Ovary (tissue), 7 donors: ENCODE measurements at regions not wholly inside any gene's neighbourhood (a gene's known extent, or its start where the extent isn't known, plus 50 kb on each side); places are given as distances from the start of the nearest gene placed in this dataset.

Experiments
- DNase-seq, 5 donors: peaks; one replicate each; pipeline ENCODE4 v3.0.0-alpha.2; 2019 to 2020
- H3K27ac ChIP-seq, 2 donors: fragments of 200-600 bp; one replicate each; pipeline versions ENCODE4 v1.5.1 to v1.8.0; 2019 to 2022
- H3K27me3 ChIP-seq: fragments of 200-600 bp; one replicate; pipeline ENCODE4 v1.8.0; 2022
- H3K36me3 ChIP-seq: fragments of 200-600 bp; sonication (generic); one replicate; pipeline ENCODE4 v1.5.1; 2019
- H3K4me1 ChIP-seq: one replicate; pipeline ENCODE4 v1.8.1; 2013; ENCODE audit warnings: mild to moderate bottlenecking, moderate library complexity; ENCODE audit not compliant: insufficient read depth
- H3K4me3 ChIP-seq: fragments of 200-600 bp; sonication (generic); one replicate; pipeline ENCODE4 v1.5.1; 2017
- H3K9me3 ChIP-seq, 2 donors: fragments of 200-600 bp in 1 of 2; sonication (generic) in 1 of 2; one replicate each; pipeline versions ENCODE4 v1.5.1 to v1.8.1; 2013 to 2019; ENCODE audit warnings: mild to moderate bottlenecking in 1 of 2, moderate library complexity in 1 of 2
- CTCF ChIP-seq, 3 donors: fragments of 450-650 bp in 2 of 3; fragments of 200-600 bp in 1 of 3; IDR thresholded peaks; one replicate each; pipeline versions ENCODE4 v1.5.1 to v1.8.0; 2016 to 2022; ENCODE audit warnings: antibody characterized with exemption in 3 of 3, mild to moderate bottlenecking in 1 of 3
- EP300 ChIP-seq: sonication (generic); formaldehyde crosslinking; IDR thresholded peaks from one replicate; pipeline ENCODE4 v1.6.1; 2017; ENCODE audit warnings: antibody characterized with exemption
- POLR2A ChIP-seq: fragments of 450-650 bp; IDR thresholded peaks from one replicate; pipeline ENCODE4 v1.6.1; 2017; ENCODE audit warnings: antibody characterized with exemption, mild to moderate bottlenecking, moderate library complexity
- WGBS, 3 donors: extraction: QIAGEN DNeasy Blood & Tissue Kit in 1 of 3; methylation state at CpG; one replicate each; pipeline versions ENCODE4 v1.1.5 to v1.1.7; 2013 to 2017; 5-methylcytosine and 5-hydroxymethylcytosine counted together
- intact Hi-C, 4 donors: fragments of 100-400 bp; cut with DNase I; formaldehyde crosslinking; loops; one replicate each; pipeline versions ENCODE4 v1.11.0 to v1.15.1; 2022 to 2023
- donor health status: DM: no; HTN: no; CAD: no; lungs with moderate emphysema.
- donor health status: DM: no; HTN: no; CAD: no.
- donor health status: Bipolar disorder and iron deficiency.
- donor health status: DM: no; HTN: no; CAD: no.
- donor health status: DM: yes; HTN: yes; CAD: no.

GRCh38 chr5:39779831-39780230 lies 355.1 kb upstream of the DAB2 start:
- Histone ChIP-seq H3K36me3 (no peaks in the 10 kb centered on the region), H3K27ac (no peak overlapping the region), H3K27me3 (no peaks in the 10 kb centered on the region), H3K9me3 (no peaks in the 10 kb centered on the region), H3K4me1 (no peaks in the 10 kb centered on the region), H3K4me3 (no peak overlapping the region)
- 83 to 92% (median 87%) methylated on average over 1 of the region's 1 CpG for WGBS, 3 donors
- no peak for TF ChIP-seq EP300
- no peak for TF ChIP-seq CTCF (IDR thresholded peaks at IDR 0.05)
- no peak for TF ChIP-seq POLR2A
- DNase-seq: no peak
- intact Hi-C loops: no loop called here

GRCh38 chr5:39775797-39776365 lies 351.1 kb upstream of the DAB2 start:
- H3K36me3 ChIP-seq: no peaks in the 10 kb centered on the region
- no peaks in the 10 kb centered on the region for H3K9me3 ChIP-seq
- WGBS, 3 donors: 82 to 89% (median 83%) methylated on average over 5 of the region's 5 CpGs
- no peaks in the 10 kb centered on the region for H3K27me3 ChIP-seq
- TF ChIP-seq CTCF (IDR thresholded peaks at IDR 0.05) (no peak), POLR2A (no peak), EP300 (no peak)
- DNase-seq: no peak
- intact Hi-C loops: no loop called here
- no peaks in the 10 kb centered on the region for H3K4me1 ChIP-seq
- no peak overlapping the region for H3K4me3 ChIP-seq
- no peak overlapping the region for H3K27ac ChIP-seq

DNA sequence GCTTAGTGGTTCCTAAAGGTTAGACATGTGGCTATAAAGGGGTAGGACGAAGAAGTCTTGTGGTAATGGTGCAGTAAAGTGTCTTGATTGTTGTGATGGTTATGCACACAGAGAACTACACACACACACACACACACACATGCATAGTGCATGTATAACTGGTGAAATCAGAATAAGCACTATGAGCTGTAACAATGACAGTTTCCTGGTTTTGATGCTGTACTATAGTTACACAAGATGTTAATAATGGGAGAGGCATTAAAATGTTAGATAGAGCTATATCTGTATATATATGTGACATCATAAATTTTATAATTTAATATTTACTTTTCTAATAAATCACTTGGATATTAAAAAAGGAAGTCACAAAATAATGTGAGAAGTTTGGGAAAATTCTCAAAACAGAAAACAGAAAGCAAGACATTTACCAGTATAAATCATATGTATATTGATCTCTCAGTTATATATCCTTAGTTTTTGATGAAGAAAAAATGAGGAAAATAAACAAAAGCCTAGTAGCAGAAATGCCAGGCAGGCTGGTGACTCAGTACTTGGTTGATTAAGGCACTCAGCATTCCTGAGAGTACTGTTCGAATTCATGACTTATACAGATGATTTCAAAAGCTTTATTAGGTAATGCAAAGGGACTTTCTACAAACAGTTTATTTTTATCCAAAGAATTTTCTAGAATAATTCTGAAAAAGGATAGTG lies 350.5 kb upstream of the DAB2 start:
- H3K4me1 ChIP-seq: no peaks in the 10 kb centered on the region
- H3K9me3 ChIP-seq: no peaks in the 10 kb centered on the region
- intact Hi-C loops: no loop called here
- no peaks in the 10 kb centered on the region for H3K27me3 ChIP-seq
- no peak overlapping the region for H3K4me3 ChIP-seq
- TF ChIP-seq POLR2A: no peak
- DNase-seq: no peak
- H3K27ac ChIP-seq: no peak overlapping the region
- H3K36me3 ChIP-seq: no peaks in the 10 kb centered on the region
- WGBS, 3 donors: 68 to 77% (median 70%) methylated on average over 2 of the region's 2 CpGs

GRCh38 chr5:39774605-39775004 lies 349.8 kb upstream of the DAB2 start:
- no peak for DNase-seq
- H3K27me3 ChIP-seq: no peaks in the 10 kb centered on the region
- no peak overlapping the region for H3K4me3 ChIP-seq
- H3K4me1 ChIP-seq: no peaks in the 10 kb centered on the region
- no peak overlapping the region for H3K27ac ChIP-seq
- H3K36me3 ChIP-seq: no peaks in the 10 kb centered on the region
- intact Hi-C loops: no loop called here
- TF ChIP-seq EP300 (no peak), CTCF (IDR thresholded peaks at IDR 0.05) (no peak), POLR2A (no peak)
- H3K9me3 ChIP-seq: no peaks in the 10 kb centered on the region

- Histone ChIP-seq H3K36me3 (no peaks in the 10 kb centered on the region), H3K27me3 (no peaks in the 10 kb centered on the region), H3K27ac (no peak overlapping the region), H3K9me3 (no peaks in the 10 kb centered on the region), H3K4me1 (no peaks in the 10 kb centered on the region), H3K4me3 (no peak overlapping the region)
- intact Hi-C loops: no loop called here
- WGBS, 3 donors: 54 to 73% (median 61%) methylated on average over 2 of the region's 2 CpGs
- TF ChIP-seq EP300: no peak
- no peak for TF ChIP-seq POLR2A
- TF ChIP-seq CTCF (IDR thresholded peaks at IDR 0.05): no peak
- DNase-seq: no peak
Observed at GRCh38 chr5:39772307-39772706, 347.5 kb upstream of the DAB2 start.
